PC-3 (cell line): ENCODE measurements at regions not wholly inside any gene's neighbourhood (a gene's known extent, or its start where the extent isn't known, plus 50 kb on each side); places are given as distances from the start of the nearest gene placed in this dataset.

Experiments
- CTCF ChIP-seq: fragments of 300-600 bp; sonication (generic); conservative IDR thresholded peaks from 2 replicates; pipeline ENCODE4 v1.5.1; 2017; ENCODE audit warnings: antibody characterized with exemption, low read depth, mild to moderate bottlenecking, low read length
- EZH2 ChIP-seq: fragments of 300-600 bp; sonication (generic); IDR thresholded peaks from one replicate; pipeline ENCODE4 v1.6.1; 2017; ENCODE audit warnings: antibody characterized with exemption, mild to moderate bottlenecking, low read length; ENCODE audit not compliant: unreplicated experiment

GRCh38 chr14:26730929-26731618 lies 133.2 kb upstream of the NOVA1 start:
- peak; percentile 82 for TF ChIP-seq CTCF
- no peak for TF ChIP-seq EZH2
